IMR-90 (cell line): ENCODE measurements at regions not wholly inside any gene's neighbourhood (a gene's known extent, or its start where the extent isn't known, plus 50 kb on each side); places are given as distances from the start of the nearest gene placed in this dataset.

Experiments
- ATAC-seq: fragments of 200-7000 bp; cut with Tn5 transposase; 2 replicates; pipeline ENCODE4 v1.9.1; 2020; ENCODE audit warnings: low read depth, mild to moderate bottlenecking, moderate library complexity
- BruUV-seq: library from RNA; stranded (reverse); fragments of 400-500 nt; replicated peaks from 2 replicates; lab custom pipeline; 2021; lab: Mats Ljungman, UMichigan
- CTCF ChIA-PET: fragments of 300-600 bp; formaldehyde crosslinking; extraction: SDS; loops from one replicate; lab custom pipeline; 2021; ENCODE audit warnings: antibody characterized with exemption; lab: Yijun Ruan, JAX
- POLR2A ChIA-PET: fragments of 300-600 bp; sonication (Branson Sonifier 250); formaldehyde crosslinking; loops from one replicate; lab custom pipeline; 2022; ENCODE audit warnings: antibody characterized with exemption; ENCODE audit not compliant: unreplicated experiment; lab: Charles Lee
- DNase-seq: peaks from one replicate; pipeline ENCODE4 v3.0.0; 2013
- H2AFZ ChIP-seq: replicated peaks from 2 replicates; pipeline ENCODE3; 2013; ENCODE audit warnings: low read length, mild to moderate bottlenecking; ENCODE audit not compliant: poor library complexity
- H2AK5ac ChIP-seq: 2 replicates; pipeline ENCODE4 v1.6.1; 2013; ENCODE audit warnings: low read depth, low read length, inconsistent platforms
- H2AK9ac ChIP-seq: replicated peaks from 2 replicates; pipeline ENCODE3; 2013; ENCODE audit warnings: mild to moderate bottlenecking, low read depth, low read length, moderate library complexity; ENCODE audit not compliant: poor library complexity
- H2BK120ac ChIP-seq: 2 replicates; pipeline ENCODE4 v1.6.1; 2013; ENCODE audit warnings: low read depth, low read length, inconsistent platforms
- H2BK15ac ChIP-seq: 3 replicates; pipeline ENCODE4 v1.6.1; 2013; ENCODE audit warnings: low read depth, low read length, inconsistent platforms
- H2BK20ac ChIP-seq: 2 replicates; pipeline ENCODE4 v1.6.1; 2013; ENCODE audit warnings: low read depth, mild to moderate bottlenecking, inconsistent platforms, low read length, moderate library complexity
- H2BK5ac ChIP-seq: 2 replicates; pipeline ENCODE4 v1.6.1; 2013; ENCODE audit warnings: mild to moderate bottlenecking, low read depth, low read length, inconsistent platforms; ENCODE audit not compliant: poor library complexity, severe bottlenecking
- H3K14ac ChIP-seq: replicated peaks from 2 replicates; pipeline ENCODE4 v1.6.1; 2013; ENCODE audit warnings: low read depth, low read length, inconsistent platforms
- H3K18ac ChIP-seq: 2 replicates; pipeline ENCODE4 v1.6.1; 2013; ENCODE audit warnings: low read depth, low read length, control low read depth
- H3K23ac ChIP-seq: 2 replicates; pipeline ENCODE4 v1.6.1; 2013; ENCODE audit warnings: low read depth, low read length, inconsistent platforms
- H3K27ac ChIP-seq: 2 replicates; pipeline ENCODE4 v1.5.1; 2013; ENCODE audit warnings: mild to moderate bottlenecking, control low read depth, low read length; ENCODE audit not compliant: insufficient read depth
- H3K27me3 ChIP-seq: 2 replicates; pipeline ENCODE4 v1.6.1; 2013; ENCODE audit warnings: low read length; ENCODE audit not compliant: control insufficient read depth, insufficient read depth
- H3K36me3 ChIP-seq: 2 replicates; pipeline ENCODE4 v1.6.1; 2013; ENCODE audit warnings: low read length, mixed read lengths; ENCODE audit not compliant: control insufficient read depth, insufficient read depth
- H3K4ac ChIP-seq: 2 replicates; pipeline ENCODE4 v1.6.1; 2013; ENCODE audit warnings: low read depth, low read length, inconsistent platforms
- H3K4me1 ChIP-seq: 2 replicates; pipeline ENCODE4 v1.6.1; 2013; ENCODE audit warnings: low read length, mixed read lengths; ENCODE audit not compliant: control insufficient read depth, insufficient read depth
- H3K4me2 ChIP-seq: 2 replicates; pipeline ENCODE4 v1.6.1; 2013; ENCODE audit warnings: low read depth, mild to moderate bottlenecking, control low read depth, low read length, moderate library complexity
- H3K4me3 ChIP-seq: 2 replicates; pipeline ENCODE4 v1.5.1; 2013; ENCODE audit warnings: low read depth, mild to moderate bottlenecking, control low read depth, low read length, moderate library complexity; ENCODE audit not compliant: insufficient read depth
- H3K56ac ChIP-seq: 2 replicates; pipeline ENCODE4 v1.6.1; 2013; ENCODE audit warnings: low read length, inconsistent platforms; ENCODE audit not compliant: insufficient read depth; ENCODE audit errors: extremely low read depth
- H3K79me1 ChIP-seq, 2 experiments: 2 replicates each; pipeline ENCODE4 v1.6.1; 2013; ENCODE audit warnings: low read length in 2 of 2, inconsistent platforms in 1 of 2, low read depth in 1 of 2
- H3K9ac ChIP-seq: 2 replicates; pipeline ENCODE4 v1.6.1; 2013; ENCODE audit warnings: low read depth, low read length, control low read depth
- H3K9me1 ChIP-seq: 2 replicates; pipeline ENCODE4 v1.6.1; 2013; ENCODE audit warnings: low read length, inconsistent platforms; ENCODE audit not compliant: insufficient read depth
- H3K9me3 ChIP-seq: 2 replicates; pipeline ENCODE4 v1.6.1; 2013; ENCODE audit warnings: low read length; ENCODE audit not compliant: control insufficient read depth, insufficient read depth
- H4K20me1 ChIP-seq: 2 replicates; pipeline ENCODE4 v1.6.1; 2013; ENCODE audit warnings: low read length, inconsistent platforms; ENCODE audit not compliant: insufficient read depth
- H4K5ac ChIP-seq: 2 replicates; pipeline ENCODE4 v1.6.1; 2013; ENCODE audit warnings: mild to moderate bottlenecking, low read depth, low read length, control low read depth
- H4K8ac ChIP-seq, 2 experiments: 2 replicates each; pipeline ENCODE4 v1.6.1; 2013; ENCODE audit warnings: low read depth in 2 of 2, low read length in 2 of 2, control low read depth in 1 of 2, inconsistent platforms in 1 of 2
- H4K91ac ChIP-seq: 2 replicates; pipeline ENCODE4 v1.6.1; 2013; ENCODE audit warnings: low read depth, low read length, inconsistent platforms; ENCODE audit not compliant: insufficient read depth
- BHLHE40 ChIP-seq: fragments of 150-350 bp; IDR thresholded peaks from 2 replicates; pipeline ENCODE4 v1.6.1; 2016; ENCODE audit warnings: mild to moderate bottlenecking, low read depth, low read length
- CEBPB ChIP-seq: IDR thresholded peaks from 2 replicates; pipeline ENCODE4 v1.6.1; 2012; ENCODE audit warnings: low read depth, low read length, improper control_type of control experiment
- CHD1 ChIP-seq: IDR thresholded peaks from 2 replicates; pipeline ENCODE4 v1.6.1; 2012; ENCODE audit warnings: low read depth, low read length, improper control_type of control experiment
- FOS ChIP-seq: fragments of 150-350 bp; IDR thresholded peaks from 2 replicates; pipeline ENCODE4 v1.6.1; 2016; ENCODE audit warnings: low read depth, low read length
- MAFK ChIP-seq: IDR thresholded peaks from 2 replicates; pipeline ENCODE4 v1.6.1; 2012; ENCODE audit warnings: low read depth, low read length, improper control_type of control experiment
- MAZ ChIP-seq: IDR thresholded peaks from 2 replicates; pipeline ENCODE4 v1.6.1; 2012; ENCODE audit warnings: low read depth, mild to moderate bottlenecking, low read length, improper control_type of control experiment, moderate library complexity, borderline replicate concordance
- MXI1 ChIP-seq: IDR thresholded peaks from 2 replicates; pipeline ENCODE4 v1.6.1; 2012; ENCODE audit warnings: low read depth, mild to moderate bottlenecking, low read length, moderate library complexity, borderline replicate concordance
- NFE2L2 ChIP-seq: fragments of 150-350 bp; IDR thresholded peaks from 2 replicates; pipeline ENCODE4 v1.6.1; 2016; ENCODE audit warnings: low read depth, mild to moderate bottlenecking, low read length
- RAD21 ChIP-seq: IDR thresholded peaks from 2 replicates; pipeline ENCODE4 v1.6.1; 2012; ENCODE audit warnings: low read length, improper control_type of control experiment
- RCOR1 ChIP-seq: IDR thresholded peaks from 2 replicates; pipeline ENCODE4 v1.6.1; 2012; ENCODE audit warnings: mild to moderate bottlenecking, low read length, improper control_type of control experiment; ENCODE audit not compliant: insufficient replicate concordance
- RFX5 ChIP-seq: IDR thresholded peaks from 2 replicates; pipeline ENCODE4 v1.8.0; 2012; ENCODE audit warnings: low read depth, mild to moderate bottlenecking, low read length, moderate library complexity
- SMC3 ChIP-seq: fragments of 150-350 bp; IDR thresholded peaks from 2 replicates; pipeline ENCODE4 v1.6.1; 2016; ENCODE audit warnings: low read depth, mild to moderate bottlenecking, antibody characterized with exemption, low read length, moderate library complexity
- WGBS, 2 experiments: methylation state at CpG; one replicate each; pipeline versions ENCODE4 v1.1.5 to v1.1.7; 2013; ENCODE audit warnings: missing lambda C conversion rate in 2 of 2; ENCODE audit not compliant: insufficient read length in 1 of 2; ENCODE audit errors: extremely low coverage in 2 of 2; 5-methylcytosine and 5-hydroxymethylcytosine counted together
- dilution Hi-C: fragments of 300-500 bp; cut with HindIII; formaldehyde crosslinking; loops from one replicate; pipeline ENCODE4 v1.14.3; 2018; ENCODE audit warnings: low sequenced_read_pairs; ENCODE audit not compliant: unreplicated experiment
- in situ Hi-C: fragments of 300-500 bp; cut with MboI; formaldehyde crosslinking; loops from 3 replicates; pipeline ENCODE4 v1.14.3; 2019; ENCODE audit warnings: low sequenced_read_pairs, inconsistent platforms, mixed read lengths
- intact Hi-C: fragments of 100-400 bp; cut with micrococcal nuclease; formaldehyde crosslinking; loops from 2 replicates; pipeline ENCODE4 v1.10.0; 2022
- TF ChIP-seq, protein P1 (sequence below): fragments of 150-350 bp; IDR thresholded peaks from 2 replicates; pipeline ENCODE4 v1.6.1; 2017; ENCODE audit warnings: mild to moderate bottlenecking, antibody characterized with exemption, low read length, low read depth
- TF ChIP-seq, protein P2 (sequence below): fragments of 150-350 bp; IDR thresholded peaks from 2 replicates; pipeline ENCODE4 v1.6.1; 2016; ENCODE audit warnings: low read depth, mild to moderate bottlenecking, low read length, moderate library complexity, borderline replicate concordance
- TF ChIP-seq, protein P3 (sequence below): conservative IDR thresholded peaks from 2 replicates; pipeline ENCODE4 v1.5.1; 2012; ENCODE audit warnings: mild to moderate bottlenecking, low read depth, low read length, improper control_type of control experiment

- Histone ChIP-seq H3K4ac (no peak overlapping the region), H2BK120ac (no peak overlapping the region), H3K27me3 (peaks cover 3% of the 10 kb centered on the region; the same call in 1 of the 2 replicates), H3K9me1 (no peaks in the 10 kb centered on the region), H2AK9ac (no peak overlapping the region), H2AFZ (no peak overlapping the region), H3K4me2 (no peak overlapping the region), H2BK15ac (no peak overlapping the region), H4K20me1 (no peaks in the 10 kb centered on the region), H3K56ac (no peak overlapping the region), H3K18ac (no peak overlapping the region), H2BK5ac (no peak overlapping the region), H4K91ac (no peak overlapping the region), H3K27ac (no peak overlapping the region), H3K4me1 (no peaks in the 10 kb centered on the region), H3K36me3 (no peaks in the 10 kb centered on the region), H3K4me3 (no peak overlapping the region), H3K23ac (no peak overlapping the region), H4K8ac (no peak overlapping the region), H4K5ac (no peak overlapping the region), H3K9me3 (no peaks in the 10 kb centered on the region), H3K9ac (no peak overlapping the region), H2BK20ac (no peak overlapping the region), H3K79me1 (no peaks in the 10 kb centered on the region), H3K14ac (no peak overlapping the region), H2AK5ac (no peak overlapping the region)
- BruUV-seq, result no TSS peak
- intact Hi-C loops (no loop called here), in situ Hi-C loops (no loop called here), dilution Hi-C loops (no loop called here)
- ChIA-PET POLR2A (no interaction called here), CTCF (no interaction called here)
- DNase-seq, result no peak
- WGBS, 2 experiments, result 88% methylated on average over 4 of the region's 12 CpGs; no CpG with 5 or more reads in 1 of the 2 experiments
- ATAC-seq, result no peak
- TF ChIP-seq MAZ, result no peak
- TF ChIP-seq, protein P1, sequence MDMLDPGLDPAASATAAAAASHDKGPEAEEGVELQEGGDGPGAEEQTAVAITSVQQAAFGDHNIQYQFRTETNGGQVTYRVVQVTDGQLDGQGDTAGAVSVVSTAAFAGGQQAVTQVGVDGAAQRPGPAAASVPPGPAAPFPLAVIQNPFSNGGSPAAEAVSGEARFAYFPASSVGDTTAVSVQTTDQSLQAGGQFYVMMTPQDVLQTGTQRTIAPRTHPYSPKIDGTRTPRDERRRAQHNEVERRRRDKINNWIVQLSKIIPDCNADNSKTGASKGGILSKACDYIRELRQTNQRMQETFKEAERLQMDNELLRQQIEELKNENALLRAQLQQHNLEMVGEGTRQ, result no peak
- TF ChIP-seq FOS, result no peak
- TF ChIP-seq BHLHE40, result no peak
- no peak for TF ChIP-seq RFX5
- TF ChIP-seq CEBPB, result no peak
- TF ChIP-seq CHD1, result no peak
- TF ChIP-seq MAFK, result no peak
- TF ChIP-seq, protein P2, sequence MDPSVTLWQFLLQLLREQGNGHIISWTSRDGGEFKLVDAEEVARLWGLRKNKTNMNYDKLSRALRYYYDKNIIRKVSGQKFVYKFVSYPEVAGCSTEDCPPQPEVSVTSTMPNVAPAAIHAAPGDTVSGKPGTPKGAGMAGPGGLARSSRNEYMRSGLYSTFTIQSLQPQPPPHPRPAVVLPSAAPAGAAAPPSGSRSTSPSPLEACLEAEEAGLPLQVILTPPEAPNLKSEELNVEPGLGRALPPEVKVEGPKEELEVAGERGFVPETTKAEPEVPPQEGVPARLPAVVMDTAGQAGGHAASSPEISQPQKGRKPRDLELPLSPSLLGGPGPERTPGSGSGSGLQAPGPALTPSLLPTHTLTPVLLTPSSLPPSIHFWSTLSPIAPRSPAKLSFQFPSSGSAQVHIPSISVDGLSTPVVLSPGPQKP, result no peak
- TF ChIP-seq SMC3, result no peak
- TF ChIP-seq MXI1, result no peak
- TF ChIP-seq, protein P3, sequence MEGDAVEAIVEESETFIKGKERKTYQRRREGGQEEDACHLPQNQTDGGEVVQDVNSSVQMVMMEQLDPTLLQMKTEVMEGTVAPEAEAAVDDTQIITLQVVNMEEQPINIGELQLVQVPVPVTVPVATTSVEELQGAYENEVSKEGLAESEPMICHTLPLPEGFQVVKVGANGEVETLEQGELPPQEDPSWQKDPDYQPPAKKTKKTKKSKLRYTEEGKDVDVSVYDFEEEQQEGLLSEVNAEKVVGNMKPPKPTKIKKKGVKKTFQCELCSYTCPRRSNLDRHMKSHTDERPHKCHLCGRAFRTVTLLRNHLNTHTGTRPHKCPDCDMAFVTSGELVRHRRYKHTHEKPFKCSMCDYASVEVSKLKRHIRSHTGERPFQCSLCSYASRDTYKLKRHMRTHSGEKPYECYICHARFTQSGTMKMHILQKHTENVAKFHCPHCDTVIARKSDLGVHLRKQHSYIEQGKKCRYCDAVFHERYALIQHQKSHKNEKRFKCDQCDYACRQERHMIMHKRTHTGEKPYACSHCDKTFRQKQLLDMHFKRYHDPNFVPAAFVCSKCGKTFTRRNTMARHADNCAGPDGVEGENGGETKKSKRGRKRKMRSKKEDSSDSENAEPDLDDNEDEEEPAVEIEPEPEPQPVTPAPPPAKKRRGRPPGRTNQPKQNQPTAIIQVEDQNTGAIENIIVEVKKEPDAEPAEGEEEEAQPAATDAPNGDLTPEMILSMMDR, result no peak
- TF ChIP-seq NFE2L2, result no peak
- TF ChIP-seq RAD21, result no peak
- TF ChIP-seq RCOR1, result no peak
These were observed 139.3 kb upstream of the IRX3 start for GRCh38 chr16:54425681-54426552.
